Neuronal stem cell (in vitro differentiated cells): ENCODE measurements at regions not wholly inside any gene's neighbourhood (a gene's known extent, or its start where the extent isn't known, plus 50 kb on each side); places are given as distances from the start of the nearest gene placed in this dataset.

ENCODE experiments used
- DNase-seq: peaks from one replicate; pipeline ENCODE4 v3.0.0-alpha.2; 2013; ENCODE audit warnings: low spot score
- H2AFZ ChIP-seq: one replicate; pipeline ENCODE4 v1.6.1; 2013; ENCODE audit warnings: mild to moderate bottlenecking, low read length, inconsistent platforms
- H2AK5ac ChIP-seq: 2 replicates; pipeline ENCODE4 v1.6.1; 2013; ENCODE audit warnings: low read depth, mild to moderate bottlenecking, inconsistent platforms, low read length, moderate library complexity, mixed read lengths
- H2BK120ac ChIP-seq: 2 replicates; pipeline ENCODE4 v1.6.1; 2013; ENCODE audit warnings: low read depth, mild to moderate bottlenecking, inconsistent platforms, low read length, moderate library complexity, mixed read lengths
- H2BK12ac ChIP-seq: one replicate; pipeline ENCODE4 v1.6.1; 2013; ENCODE audit warnings: low read length, inconsistent platforms
- H2BK15ac ChIP-seq: 2 replicates; pipeline ENCODE4 v1.6.1; 2013; ENCODE audit warnings: mild to moderate bottlenecking, low read length, inconsistent platforms, mixed read lengths
- H2BK5ac ChIP-seq: one replicate; pipeline ENCODE4 v1.6.1; 2013; ENCODE audit warnings: inconsistent platforms, mild to moderate bottlenecking, low read length, moderate library complexity
- H3K14ac ChIP-seq: one replicate; pipeline ENCODE4 v1.6.1; 2013; ENCODE audit warnings: low read length, inconsistent platforms
- H3K18ac ChIP-seq: 2 replicates; pipeline ENCODE4 v1.6.1; 2013; ENCODE audit warnings: low read length, inconsistent platforms
- H3K23ac ChIP-seq: 2 replicates; pipeline ENCODE4 v1.6.1; 2013; ENCODE audit warnings: low read depth, mild to moderate bottlenecking, mixed read lengths, low read length, inconsistent platforms; ENCODE audit not compliant: poor library complexity
- H3K27ac ChIP-seq: replicated peaks from 3 replicates; pipeline ENCODE4 v1.5.1; 2013; ENCODE audit warnings: low read length, inconsistent platforms
- H3K27me3 ChIP-seq, 3 experiments: 2 replicates each; pipeline ENCODE4 v1.6.1; 2013; ENCODE audit warnings: low read length in 3 of 3, mild to moderate bottlenecking in 2 of 3, inconsistent platforms in 1 of 3, low read depth in 1 of 3, mixed read lengths in 1 of 3, moderate library complexity in 1 of 3; ENCODE audit not compliant: control insufficient read depth in 3 of 3, insufficient read depth in 3 of 3
- H3K36me3 ChIP-seq, 2 donors: replicated peaks in 1 of 2; 2 replicates each; pipeline ENCODE4 v1.6.1; 2013; ENCODE audit warnings: low read length in 2 of 2; ENCODE audit not compliant: control insufficient read depth in 2 of 2, insufficient read depth in 2 of 2
- H3K4ac ChIP-seq: 2 replicates; pipeline ENCODE4 v1.6.1; 2013; ENCODE audit warnings: inconsistent platforms, mild to moderate bottlenecking, low read length, moderate library complexity
- H3K4me1 ChIP-seq, 2 donors: 1 replicate in 1 of 2; 2 replicates in 1 of 2; pipeline ENCODE4 v1.6.1; 2013; ENCODE audit warnings: low read length in 2 of 2, low read depth in 1 of 2; ENCODE audit not compliant: control insufficient read depth in 2 of 2, insufficient read depth in 1 of 2
- H3K4me2 ChIP-seq: one replicate; pipeline ENCODE4 v1.6.1; 2013; ENCODE audit warnings: mild to moderate bottlenecking, low read length, inconsistent platforms; ENCODE audit not compliant: insufficient read depth, poor library complexity, severe bottlenecking
- H3K4me3 ChIP-seq, 2 donors: 2 replicates each; pipeline ENCODE4 v1.5.1; 2013; ENCODE audit warnings: low read length in 2 of 2, mild to moderate bottlenecking in 2 of 2, inconsistent platforms in 1 of 2, moderate library complexity in 1 of 2
- H3K79me1 ChIP-seq: one replicate; pipeline ENCODE4 v1.6.1; 2013; ENCODE audit warnings: low read depth, mild to moderate bottlenecking, inconsistent platforms, low read length, moderate library complexity
- H3K9ac ChIP-seq: one replicate; pipeline ENCODE4 v1.6.1; 2013; ENCODE audit warnings: mild to moderate bottlenecking, low read depth, low read length, inconsistent platforms; ENCODE audit not compliant: poor library complexity
- H3K9me3 ChIP-seq, 2 donors: replicated peaks in 1 of 2; 2 replicates each; pipeline versions ENCODE3 to v1.6.1; 2013; ENCODE audit warnings: low read length in 2 of 2, mild to moderate bottlenecking in 2 of 2, inconsistent platforms in 1 of 2, low read depth in 1 of 2, mixed read lengths in 1 of 2, moderate library complexity in 1 of 2; ENCODE audit not compliant: control insufficient read depth in 2 of 2, insufficient read depth in 1 of 2
- H4K8ac ChIP-seq: one replicate; pipeline ENCODE4 v1.6.1; 2013; ENCODE audit warnings: low read depth, mild to moderate bottlenecking, inconsistent platforms, low read length, moderate library complexity
- H4K91ac ChIP-seq: one replicate; pipeline ENCODE4 v1.6.1; 2013; ENCODE audit warnings: low read length, low read depth, mild to moderate bottlenecking, inconsistent platforms; ENCODE audit not compliant: poor library complexity
- WGBS, 2 donors: extraction: QIAGEN DNeasy Blood & Tissue Kit; methylation state at CpG; one replicate each; pipeline ENCODE4 v1.1.7; 2013; ENCODE audit warnings: missing lambda C conversion rate in 2 of 2, mixed read lengths in 1 of 2; ENCODE audit not compliant: insufficient read length in 2 of 2, insufficient replicate concordance in 1 of 2; ENCODE audit errors: extremely low coverage in 2 of 2; 5-methylcytosine and 5-hydroxymethylcytosine counted together

DNA sequence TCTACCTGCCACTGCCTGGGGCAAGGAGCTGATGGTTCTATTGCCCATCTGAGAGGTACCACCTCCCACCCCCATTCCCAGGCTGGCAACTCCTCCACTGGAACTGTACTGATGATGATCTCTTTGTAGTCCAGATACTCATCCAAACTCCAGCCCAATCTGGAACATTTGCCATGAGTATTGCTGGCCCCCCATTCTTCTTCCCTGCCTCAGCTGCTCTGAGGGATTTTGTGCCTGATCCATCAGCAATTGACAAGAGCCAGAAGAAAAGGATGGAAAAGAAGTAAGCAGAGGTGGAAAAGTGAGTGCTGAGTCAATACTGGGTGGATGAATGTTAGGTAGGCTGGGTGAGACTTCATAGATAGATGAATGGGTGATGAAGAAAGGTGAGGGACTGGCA is 101.2 kb downstream of the NMUR2 start:
- no peaks in the 10 kb centered on the region for H3K27me3 ChIP-seq
- H3K14ac ChIP-seq: no peak overlapping the region
- peaks cover 0 to 12% of the 10 kb centered on the region in 2 donors for H3K4me1 ChIP-seq
- no peak overlapping the region for H3K9ac ChIP-seq
- H2BK5ac ChIP-seq: no peak overlapping the region
- peak overlapping the region; percentile 55 for H3K18ac ChIP-seq
- no peak overlapping the region for H3K4ac ChIP-seq
- peak overlapping the region; percentile 5 for H2AK5ac ChIP-seq
- H3K79me1 ChIP-seq: no peaks in the 10 kb centered on the region
- peak overlapping the region; percentile 18 for H2BK15ac ChIP-seq
- no peak overlapping the region for H2BK12ac ChIP-seq
- H3K4me2 ChIP-seq: no peak overlapping the region
- H2AFZ ChIP-seq: no peak overlapping the region
- no peak overlapping the region for H3K23ac ChIP-seq
- no peak overlapping the region for H4K8ac ChIP-seq
- H3K4me3 ChIP-seq: no peak overlapping the region
- no peaks in the 10 kb centered on the region for H3K36me3 ChIP-seq
- no peak for DNase-seq
- no peak overlapping the region for H3K27ac ChIP-seq
- no peaks in the 10 kb centered on the region for H3K9me3 ChIP-seq
- no peak overlapping the region for H4K91ac ChIP-seq
- no peak overlapping the region for H2BK120ac ChIP-seq

DNA sequence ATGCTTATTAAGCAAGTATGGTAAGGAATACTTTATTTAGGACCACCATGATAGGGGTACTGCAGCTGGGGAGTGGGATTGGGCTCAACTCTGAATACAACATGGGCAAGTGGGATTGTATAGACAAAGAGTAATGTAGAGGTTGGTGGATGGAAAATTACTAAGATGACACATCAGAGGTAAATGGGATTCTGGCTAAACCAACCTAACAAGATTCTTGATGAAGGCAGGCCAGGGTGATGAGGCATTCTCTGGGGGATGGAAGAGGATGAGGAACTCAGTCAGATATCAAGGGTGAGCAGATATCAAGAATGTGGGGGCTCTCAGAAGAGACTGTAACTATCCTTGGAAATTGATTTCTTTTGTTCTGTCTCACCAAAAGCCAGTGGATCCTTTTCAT is 107.2 kb downstream of the NMUR2 start:
- Histone ChIP-seq H3K79me1 (no peaks in the 10 kb centered on the region), H4K8ac (no peak overlapping the region), H2BK15ac (no peak overlapping the region), H3K36me3 (no peaks in the 10 kb centered on the region), H2AFZ (no peak overlapping the region), H2BK5ac (no peak overlapping the region), H3K27ac (no peak overlapping the region), H3K23ac (no peak overlapping the region), H3K27me3 (no peaks in the 10 kb centered on the region), H3K9ac (no peak overlapping the region), H3K4me2 (no peak overlapping the region), H3K9me3 (no peaks in the 10 kb centered on the region), H2BK120ac (no peak overlapping the region), H3K4me3 (no peak overlapping the region), H2BK12ac (no peak overlapping the region), H3K18ac (no peak overlapping the region), H3K14ac (no peak overlapping the region), H4K91ac (no peak overlapping the region), H3K4me1 (no peaks in the 10 kb centered on the region), H3K4ac (no peak overlapping the region), H2AK5ac (no peak overlapping the region)
- no peak for DNase-seq

DNA sequence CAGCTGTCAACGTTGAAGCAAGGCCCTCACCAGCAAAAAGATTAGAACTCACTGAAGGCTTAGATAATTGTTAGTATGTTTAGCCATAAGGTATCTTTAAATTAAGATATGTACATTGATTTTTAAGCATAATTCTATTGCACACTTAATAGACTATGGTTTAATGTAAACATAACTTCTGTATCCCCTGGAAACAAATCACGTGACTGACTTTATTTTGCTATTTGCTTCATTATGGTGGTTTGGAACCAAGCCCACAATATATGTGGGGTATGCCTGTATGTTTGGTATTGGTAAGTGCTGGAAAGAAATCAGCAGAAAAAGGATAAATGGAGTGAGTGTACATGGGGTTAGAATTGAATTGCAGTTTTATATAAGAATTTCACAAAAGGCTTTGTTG is 111.9 kb downstream of the NMUR2 start:
- H3K79me1 ChIP-seq: no peaks in the 10 kb centered on the region
- H3K18ac ChIP-seq: no peak overlapping the region
- no peaks in the 10 kb centered on the region for H3K9me3 ChIP-seq
- no peak overlapping the region for H2AFZ ChIP-seq
- no peak overlapping the region for H3K4ac ChIP-seq
- H3K14ac ChIP-seq: no peak overlapping the region
- H3K27ac ChIP-seq: no peak overlapping the region
- no peaks in the 10 kb centered on the region for H3K4me1 ChIP-seq
- no peak overlapping the region for H4K91ac ChIP-seq
- no peak overlapping the region for H2BK120ac ChIP-seq
- no peak overlapping the region for H2BK15ac ChIP-seq
- H2BK12ac ChIP-seq: no peak overlapping the region
- no peaks in the 10 kb centered on the region for H3K36me3 ChIP-seq
- no peak overlapping the region for H2AK5ac ChIP-seq
- H3K4me2 ChIP-seq: no peak overlapping the region
- no CpG with 5 or more reads among the region's 2 CpGs for WGBS, 2 donors
- no peak overlapping the region for H4K8ac ChIP-seq
- no peak overlapping the region for H3K4me3 ChIP-seq
- no peaks in the 10 kb centered on the region for H3K27me3 ChIP-seq
- H3K23ac ChIP-seq: no peak overlapping the region
- H2BK5ac ChIP-seq: no peak overlapping the region
- DNase-seq: no peak
- no peak overlapping the region for H3K9ac ChIP-seq

DNA sequence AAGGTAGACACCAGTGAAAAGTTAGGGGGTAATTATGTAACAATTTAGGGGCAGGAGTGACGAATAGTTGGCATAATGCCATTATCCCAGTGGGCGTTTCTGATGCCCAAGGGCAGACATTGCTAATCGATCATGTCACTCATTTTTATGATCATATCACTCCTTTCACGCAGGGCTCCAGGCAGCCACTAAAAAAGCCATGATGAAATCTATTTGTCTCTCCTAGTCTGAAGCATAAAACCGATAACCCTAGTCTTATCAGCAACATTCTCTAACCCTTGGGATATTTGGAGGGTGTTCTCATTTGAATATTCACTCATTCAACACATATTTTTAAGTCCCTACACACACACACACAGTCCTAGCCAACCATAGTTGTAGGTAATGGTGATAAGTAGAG is 114.9 kb downstream of the NMUR2 start:
- H4K91ac ChIP-seq: no peak overlapping the region
- no peak overlapping the region for H3K4me3 ChIP-seq
- H2BK15ac ChIP-seq: no peak overlapping the region
- no peak overlapping the region for H3K18ac ChIP-seq
- no peak overlapping the region for H3K4ac ChIP-seq
- no peak for DNase-seq
- H2BK12ac ChIP-seq: no peak overlapping the region
- H3K27me3 ChIP-seq: no peaks in the 10 kb centered on the region
- H2BK5ac ChIP-seq: no peak overlapping the region
- no peak overlapping the region for H3K14ac ChIP-seq
- H4K8ac ChIP-seq: no peak overlapping the region
- H3K4me1 ChIP-seq: no peaks in the 10 kb centered on the region
- H2BK120ac ChIP-seq: no peak overlapping the region
- no peak overlapping the region for H3K23ac ChIP-seq
- H2AFZ ChIP-seq: no peak overlapping the region
- no peak overlapping the region for H3K9ac ChIP-seq
- no peak overlapping the region for H3K4me2 ChIP-seq
- no peak overlapping the region for H3K27ac ChIP-seq
- H3K79me1 ChIP-seq: no peaks in the 10 kb centered on the region
- no peaks in the 10 kb centered on the region for H3K9me3 ChIP-seq
- no peak overlapping the region for H2AK5ac ChIP-seq
- no CpG with 5 or more reads among the region's 5 CpGs for WGBS, 2 donors
- H3K36me3 ChIP-seq: no peaks in the 10 kb centered on the region
